Large intestine (tissue), 3 donors: ENCODE measurements at regions not wholly inside any gene's neighbourhood (a gene's known extent, or its start where the extent isn't known, plus 50 kb on each side); places are given as distances from the start of the nearest gene placed in this dataset.

ENCODE experiments used
- DNase-seq, 2 donors: peaks; one replicate each; pipeline versions ENCODE4 v3.0.0 to v3.0.0-alpha.2; 2013
- H3K27ac ChIP-seq: one replicate; pipeline ENCODE4 v1.5.1; 2013; ENCODE audit warnings: low read length
- H3K27me3 ChIP-seq: 2 replicates; pipeline ENCODE4 v1.6.1; 2013; ENCODE audit warnings: low read length; ENCODE audit not compliant: control insufficient read depth, insufficient read depth
- H3K36me3 ChIP-seq: 2 replicates; pipeline ENCODE4 v1.6.1; 2013; ENCODE audit warnings: low read length; ENCODE audit not compliant: control insufficient read depth, insufficient read depth
- H3K4me1 ChIP-seq: one replicate; pipeline ENCODE4 v1.6.1; 2013; ENCODE audit warnings: low read length; ENCODE audit not compliant: control insufficient read depth, insufficient read depth
- H3K4me3 ChIP-seq: one replicate; pipeline ENCODE4 v1.5.1; 2013; ENCODE audit warnings: low read length
- H3K9me3 ChIP-seq: one replicate; pipeline ENCODE4 v1.6.1; 2013; ENCODE audit warnings: mild to moderate bottlenecking, low read depth, low read length, moderate library complexity; ENCODE audit not compliant: control insufficient read depth
- WGBS: methylation state at CpG from one replicate; pipeline ENCODE4 v1.1.5; 2013; ENCODE audit warnings: low lambda C conversion rate; ENCODE audit not compliant: insufficient coverage; 5-methylcytosine and 5-hydroxymethylcytosine counted together

- no peak overlapping the region for H3K4me3 ChIP-seq
- DNase-seq: no peak
- no peaks in the 10 kb centered on the region for H3K4me1 ChIP-seq
- no peaks in the 10 kb centered on the region for H3K27me3 ChIP-seq
- H3K27ac ChIP-seq: no peak overlapping the region
- WGBS: no CpG with 5 or more reads among the region's 4 CpGs
- H3K9me3 ChIP-seq: no peaks in the 10 kb centered on the region
- H3K36me3 ChIP-seq: no peaks in the 10 kb centered on the region
Measured at GRCh38 chr12:127247937-127248336, 1019.0 kb upstream of the TMEM132C start.

DNA sequence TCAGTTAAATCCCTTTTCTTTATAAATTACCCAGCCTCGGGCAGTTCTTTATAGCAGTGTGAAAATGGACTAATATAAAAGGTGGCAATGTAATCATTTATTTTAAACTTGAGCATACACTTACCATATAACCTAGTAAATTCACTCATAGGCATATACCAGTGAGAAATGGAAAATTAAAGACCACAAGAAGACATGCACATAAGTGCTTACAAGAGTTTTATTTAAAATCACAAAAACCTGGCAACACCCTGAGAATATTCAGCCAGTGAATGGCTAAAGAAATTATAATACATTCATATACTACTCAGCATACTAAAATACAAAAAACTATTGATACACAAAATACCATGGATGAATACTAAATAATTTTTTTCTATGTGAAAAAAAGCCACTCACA lies 1017.5 kb upstream of the TMEM132C start:
- Histone ChIP-seq H3K36me3 (no peaks in the 10 kb centered on the region), H3K27ac (no peak overlapping the region), H3K4me3 (no peak overlapping the region), H3K27me3 (no peaks in the 10 kb centered on the region), H3K9me3 (no peaks in the 10 kb centered on the region), H3K4me1 (no peaks in the 10 kb centered on the region)
- DNase-seq: no peak
- WGBS: no CpG with 5 or more reads among the region's 1 CpG

- Histone ChIP-seq H3K4me1 (no peaks in the 10 kb centered on the region), H3K27me3 (no peaks in the 10 kb centered on the region), H3K36me3 (no peaks in the 10 kb centered on the region), H3K4me3 (no peak overlapping the region), H3K9me3 (no peaks in the 10 kb centered on the region), H3K27ac (no peak overlapping the region)
- no CpG with 5 or more reads among the region's 7 CpGs for WGBS
- no peak for DNase-seq
Measured at GRCh38 chr12:127253797-127254327, 1013.1 kb upstream of the TMEM132C start.

GRCh38 chr12:127254420-127254955 lies 1012.5 kb upstream of the TMEM132C start:
- DNase-seq: no peak
- Histone ChIP-seq H3K27ac (no peak overlapping the region), H3K27me3 (no peaks in the 10 kb centered on the region), H3K36me3 (no peaks in the 10 kb centered on the region), H3K4me1 (no peaks in the 10 kb centered on the region), H3K9me3 (no peaks in the 10 kb centered on the region), H3K4me3 (no peak overlapping the region)
- WGBS: no CpG with 5 or more reads among the region's 5 CpGs

GRCh38 chr12:127257366-127257935 lies 1009.5 kb upstream of the TMEM132C start:
- DNase-seq: no peak
- 68% methylated on average over 3 of the region's 5 CpGs for WGBS
- H3K9me3 ChIP-seq: no peaks in the 10 kb centered on the region
- no peaks in the 10 kb centered on the region for H3K27me3 ChIP-seq
- no peak overlapping the region for H3K27ac ChIP-seq
- H3K36me3 ChIP-seq: no peaks in the 10 kb centered on the region
- H3K4me1 ChIP-seq: no peaks in the 10 kb centered on the region
- H3K4me3 ChIP-seq: no peak overlapping the region

- Histone ChIP-seq H3K27ac (no peak overlapping the region), H3K27me3 (no peaks in the 10 kb centered on the region), H3K4me3 (no peak overlapping the region), H3K36me3 (no peaks in the 10 kb centered on the region), H3K9me3 (no peaks in the 10 kb centered on the region), H3K4me1 (no peaks in the 10 kb centered on the region)
- WGBS: no CpG with 5 or more reads among the region's 3 CpGs
- no peak for DNase-seq
Measured at GRCh38 chr12:127260531-127260930, 1006.4 kb upstream of the TMEM132C start.

DNA sequence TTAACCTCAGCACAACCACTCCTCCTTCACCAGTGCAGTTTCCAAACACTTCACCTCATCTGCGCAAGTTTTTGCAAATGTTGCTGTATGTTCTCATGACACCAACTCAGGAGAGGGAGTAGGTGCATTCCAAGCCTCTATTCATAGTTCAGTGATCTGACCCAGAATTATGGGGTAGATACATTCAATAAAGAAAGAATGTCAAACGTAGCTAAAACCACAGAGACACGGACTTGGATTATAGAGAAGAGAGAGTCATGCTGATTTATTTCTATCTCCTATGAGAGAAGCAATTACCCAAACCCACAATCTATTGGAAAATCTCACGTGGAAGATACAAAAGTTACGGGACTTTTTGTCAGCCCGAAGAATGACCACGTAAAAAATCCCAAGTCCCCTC lies 1006.0 kb upstream of the TMEM132C start:
- no peak for DNase-seq
- no peaks in the 10 kb centered on the region for H3K4me1 ChIP-seq
- H3K9me3 ChIP-seq: no peaks in the 10 kb centered on the region
- H3K27ac ChIP-seq: no peak overlapping the region
- H3K4me3 ChIP-seq: no peak overlapping the region
- no peaks in the 10 kb centered on the region for H3K36me3 ChIP-seq
- no peaks in the 10 kb centered on the region for H3K27me3 ChIP-seq
- 100% methylated on average over 1 of the region's 7 CpGs for WGBS

DNA sequence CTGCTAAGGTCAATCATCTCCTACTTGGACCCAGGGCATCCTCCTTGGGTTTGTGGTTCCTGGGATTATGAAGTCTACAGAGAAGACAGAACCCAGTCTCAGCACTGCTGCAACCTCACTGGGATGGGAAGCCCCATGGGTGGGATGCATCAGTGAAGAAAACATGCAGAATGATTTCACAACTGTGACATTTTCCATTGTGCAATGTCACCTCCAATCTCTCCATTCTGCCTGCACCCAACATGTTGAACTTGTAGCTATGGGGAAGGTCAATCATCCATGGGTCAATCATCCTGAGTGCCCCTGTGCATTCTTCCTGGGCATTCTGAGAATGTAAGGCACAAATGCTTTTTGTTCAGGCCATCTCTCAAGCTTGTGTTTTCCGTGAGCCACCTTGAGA lies 1004.4 kb upstream of the TMEM132C start:
- Histone ChIP-seq H3K4me3 (no peak overlapping the region), H3K4me1 (no peaks in the 10 kb centered on the region), H3K27ac (no peak overlapping the region), H3K36me3 (no peaks in the 10 kb centered on the region), H3K9me3 (no peaks in the 10 kb centered on the region), H3K27me3 (no peaks in the 10 kb centered on the region)
- DNase-seq: no peak
- no CpG with 5 or more reads among the region's 1 CpG for WGBS

DNA sequence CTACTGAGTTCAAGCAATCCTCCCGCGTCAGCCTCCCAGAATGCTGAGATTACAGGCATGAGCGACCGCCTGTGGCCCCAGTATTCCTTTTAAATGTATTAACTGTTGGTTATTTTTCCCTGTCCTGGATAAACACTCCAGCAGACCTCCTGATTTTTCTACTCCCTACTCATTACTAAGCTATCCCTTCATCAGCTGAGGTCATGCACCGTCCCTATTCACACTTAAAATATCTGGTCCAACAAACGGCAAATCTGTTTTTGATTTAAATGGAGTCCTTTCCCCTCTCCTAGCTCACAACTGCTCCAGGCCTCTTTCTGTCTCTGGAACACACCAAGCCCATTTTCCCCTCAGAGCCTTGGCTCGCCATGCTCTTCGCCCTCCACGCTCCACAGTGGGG lies 1003.3 kb upstream of the TMEM132C start:
- Histone ChIP-seq H3K4me3 (no peak overlapping the region), H3K27me3 (no peaks in the 10 kb centered on the region), H3K9me3 (no peaks in the 10 kb centered on the region), H3K27ac (no peak overlapping the region), H3K4me1 (no peaks in the 10 kb centered on the region), H3K36me3 (no peaks in the 10 kb centered on the region)
- 100% methylated on average over 1 of the region's 9 CpGs for WGBS
- no peak for DNase-seq

- no peaks in the 10 kb centered on the region for H3K36me3 ChIP-seq
- DNase-seq: no peak
- no peaks in the 10 kb centered on the region for H3K9me3 ChIP-seq
- 100% methylated on average over 1 of the region's 4 CpGs for WGBS
- no peak overlapping the region for H3K27ac ChIP-seq
- no peaks in the 10 kb centered on the region for H3K4me1 ChIP-seq
- H3K27me3 ChIP-seq: no peaks in the 10 kb centered on the region
- no peak overlapping the region for H3K4me3 ChIP-seq
Measured at GRCh38 chr12:127267128-127267527, 999.8 kb upstream of the TMEM132C start.

GRCh38 chr12:127268213-127268612 lies 998.8 kb upstream of the TMEM132C start:
- no peak for DNase-seq
- no CpG with 5 or more reads among the region's 8 CpGs for WGBS
- H3K36me3 ChIP-seq: no peaks in the 10 kb centered on the region
- no peaks in the 10 kb centered on the region for H3K27me3 ChIP-seq
- H3K4me3 ChIP-seq: no peak overlapping the region
- H3K4me1 ChIP-seq: no peaks in the 10 kb centered on the region
- H3K9me3 ChIP-seq: no peaks in the 10 kb centered on the region
- H3K27ac ChIP-seq: no peak overlapping the region
